Psoas muscle (tissue), 7 donors: ENCODE measurements at regions not wholly inside any gene's neighbourhood (a gene's known extent, or its start where the extent isn't known, plus 50 kb on each side); places are given as distances from the start of the nearest gene placed in this dataset.

Experiments used
- ATAC-seq, 4 donors: fragments of 200-7000 bp; cut with Tn5 transposase; one replicate each; pipeline ENCODE4 v1.9.1; 2020; ENCODE audit warnings: moderate library complexity in 3 of 4, mild to moderate bottlenecking in 2 of 4
- DNase-seq, 2 donors: peaks; one replicate each; pipeline ENCODE4 v3.0.0-alpha.2; 2020
- H3K27ac ChIP-seq: fragments of 200-600 bp; one replicate; pipeline ENCODE4 v1.8.0; 2022
- H3K27me3 ChIP-seq, 3 donors: fragments of 200-600 bp in 1 of 3; one replicate each; pipeline versions ENCODE4 v1.6.1 to v1.8.0; 2013 to 2022; ENCODE audit warnings: low read length in 2 of 3, mild to moderate bottlenecking in 2 of 3, moderate library complexity in 1 of 3; ENCODE audit not compliant: insufficient read depth in 3 of 3
- H3K36me3 ChIP-seq, 2 donors: fragments of 200-600 bp in 1 of 2; one replicate each; pipeline versions ENCODE4 v1.6.1 to v1.8.0; 2013 to 2022; ENCODE audit warnings: low read depth in 1 of 2, mild to moderate bottlenecking in 1 of 2, moderate library complexity in 1 of 2; ENCODE audit not compliant: insufficient read depth in 1 of 2
- H3K4me1 ChIP-seq: fragments of 200-600 bp; one replicate; pipeline ENCODE4 v1.8.0; 2022
- H3K4me3 ChIP-seq: fragments of 200-600 bp; one replicate; pipeline ENCODE4 v1.8.0; 2022; ENCODE audit warnings: mild to moderate bottlenecking
- H3K9me3 ChIP-seq: fragments of 200-600 bp; one replicate; pipeline ENCODE4 v1.8.0; 2022
- CTCF ChIP-seq: fragments of 200-600 bp; IDR thresholded peaks from one replicate; pipeline ENCODE4 v1.8.0; 2022; ENCODE audit warnings: antibody characterized with exemption
- WGBS, 3 donors: extraction: QIAGEN DNeasy Blood & Tissue Kit; methylation state at CpG; one replicate each; pipeline versions ENCODE4 v1.1.6 to v1.1.7; 2013; 5-methylcytosine and 5-hydroxymethylcytosine counted together
- intact Hi-C, 2 donors: fragments of 100-400 bp; cut with DNase I; formaldehyde crosslinking; loops; one replicate each; pipeline versions ENCODE4 v1.11.0 to v1.14.2; 2022
- donor health status: healthy with polysubstance abuse.
- donor health status: DM: no; HTN: no; CAD: no; lungs with moderate emphysema.
- donor health status: Bipolar disorder and iron deficiency.
- donor health status: healthy.
- donor health status: DM: yes; HTN: yes; CAD: no.
- donor health status: DM: no; HTN: no; CAD: no.
- donor health status: DM: yes; HTN: yes; CAD: no.

- Histone ChIP-seq H3K27me3 (no peaks in the 10 kb centered on the region), H3K4me3 (no peak overlapping the region), H3K27ac (no peak overlapping the region), H3K36me3 (no peaks in the 10 kb centered on the region), H3K4me1 (no peaks in the 10 kb centered on the region), H3K9me3 (no peaks in the 10 kb centered on the region)
- intact Hi-C loops: no loop called here
- no peak for ATAC-seq
- TF ChIP-seq CTCF: no peak
- no peak for DNase-seq
- WGBS, 3 donors: 94 to 98% (median 95%) methylated on average over 2 of the region's 2 CpGs
Measured at GRCh38 chr9:23621188-23621587, 204.9 kb downstream of the ELAVL2 start.

DNA sequence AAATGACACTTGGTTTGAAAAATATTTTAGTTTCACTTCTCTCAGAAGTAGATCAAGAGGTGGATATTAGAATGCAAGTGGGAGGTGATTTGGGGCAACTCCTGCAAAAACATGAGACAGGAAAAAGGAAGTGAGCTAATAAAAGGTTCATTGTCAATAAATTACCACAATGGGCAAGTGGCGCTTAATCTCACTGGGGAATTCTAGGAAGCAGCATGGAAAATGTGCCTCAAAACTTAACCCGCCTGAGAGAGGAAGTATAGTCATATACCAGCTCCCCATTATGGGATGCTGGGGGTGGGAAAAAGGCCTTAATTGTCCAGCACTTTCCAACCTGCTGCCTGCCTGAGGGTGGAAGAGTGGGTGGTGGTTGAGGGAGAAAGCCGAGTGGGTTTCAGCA, 204.1 kb downstream of the ELAVL2 start:
- intact Hi-C loops: no loop called here
- ATAC-seq: no peak
- no peak for DNase-seq
- H3K27ac ChIP-seq: no peak overlapping the region
- 52 to 68% (median 64%) methylated on average over 3 of the region's 3 CpGs for WGBS, 3 donors
- no peaks in the 10 kb centered on the region for H3K27me3 ChIP-seq
- no peaks in the 10 kb centered on the region for H3K4me1 ChIP-seq
- H3K36me3 ChIP-seq: no peaks in the 10 kb centered on the region
- no peak overlapping the region for H3K4me3 ChIP-seq
- no peak for TF ChIP-seq CTCF
- H3K9me3 ChIP-seq: no peaks in the 10 kb centered on the region

DNA sequence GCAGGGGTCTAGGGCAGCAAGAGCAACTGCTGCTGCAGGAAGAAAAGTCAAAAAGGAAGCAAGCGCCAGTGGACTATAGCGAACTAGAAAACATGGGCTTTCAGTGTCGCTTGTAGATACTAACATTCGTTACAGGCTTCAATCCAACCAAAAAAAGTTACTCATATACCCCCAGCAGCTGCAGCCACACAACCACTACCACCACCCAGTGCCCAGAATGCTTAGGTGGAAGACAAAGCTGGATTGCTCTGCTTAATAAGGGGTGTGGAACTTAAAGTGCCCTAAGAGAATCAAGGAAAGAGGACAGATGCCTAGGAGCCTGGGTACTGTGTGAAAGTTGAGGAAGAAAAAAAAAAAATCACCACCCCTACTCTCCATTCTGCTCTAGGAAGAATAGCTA, 203.6 kb downstream of the ELAVL2 start:
- Histone ChIP-seq H3K4me3 (no peak overlapping the region), H3K4me1 (no peaks in the 10 kb centered on the region), H3K27ac (no peak overlapping the region), H3K27me3 (no peaks in the 10 kb centered on the region), H3K36me3 (no peaks in the 10 kb centered on the region), H3K9me3 (no peaks in the 10 kb centered on the region)
- intact Hi-C loops: no loop called here
- ATAC-seq (no peak), DNase-seq (no peak)
- WGBS, 3 donors: 70 to 84% (median 80%) methylated on average over 4 of the region's 4 CpGs
- TF ChIP-seq CTCF: no peak

DNA sequence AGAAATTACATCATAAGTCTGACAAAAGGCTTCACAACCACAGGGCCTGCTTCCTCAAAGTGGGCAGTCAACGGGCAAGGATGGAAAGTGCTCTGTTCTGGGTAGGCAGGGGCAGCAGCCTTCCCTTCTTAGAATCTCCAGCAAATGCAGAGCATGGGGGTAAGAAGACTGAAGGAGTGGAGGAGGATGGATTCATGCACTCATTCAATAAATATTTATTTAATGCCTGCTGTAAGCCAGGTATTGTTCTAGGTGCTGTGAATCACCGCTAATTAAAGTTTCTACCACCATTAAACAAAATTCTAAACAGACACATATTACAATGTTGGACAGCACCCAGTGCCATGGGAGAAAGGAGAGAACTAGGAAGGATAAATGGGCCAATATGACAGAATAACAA, 195.6 kb downstream of the ELAVL2 start:
- DNase-seq (no peak), ATAC-seq (no peak)
- no peaks in the 10 kb centered on the region for H3K9me3 ChIP-seq
- 85 to 92% (median 91%) methylated on average over 2 of the region's 2 CpGs for WGBS, 3 donors
- intact Hi-C loops: no loop called here
- H3K36me3 ChIP-seq: no peaks in the 10 kb centered on the region
- H3K4me1 ChIP-seq: no peaks in the 10 kb centered on the region
- H3K4me3 ChIP-seq: no peak overlapping the region
- TF ChIP-seq CTCF: no peak
- no peaks in the 10 kb centered on the region for H3K27me3 ChIP-seq
- H3K27ac ChIP-seq: no peak overlapping the region

- no peaks in the 10 kb centered on the region for H3K27me3 ChIP-seq
- WGBS, 3 donors: 87 to 91% (median 88%) methylated on average over 2 of the region's 2 CpGs
- H3K4me1 ChIP-seq: no peaks in the 10 kb centered on the region
- TF ChIP-seq CTCF: no peak
- intact Hi-C loops: no loop called here
- no peak for ATAC-seq
- H3K4me3 ChIP-seq: no peak overlapping the region
- H3K36me3 ChIP-seq: no peaks in the 10 kb centered on the region
- H3K27ac ChIP-seq: no peak overlapping the region
- no peak for DNase-seq
- no peaks in the 10 kb centered on the region for H3K9me3 ChIP-seq
Measured at GRCh38 chr9:23635276-23635675, 190.8 kb downstream of the ELAVL2 start.
